Cardiac muscle cell (in vitro differentiated cells and primary cell): ENCODE measurements at regions not wholly inside any gene's neighbourhood (a gene's known extent, or its start where the extent isn't known, plus 50 kb on each side); places are given as distances from the start of the nearest gene placed in this dataset.
"Not testable (repeated sequence)": the region's sequence is repeated elsewhere in the genome, so short reads cannot be mapped to it uniquely, and the experiment has no call there.

ENCODE experiments used
- DNase-seq, 2 donors: peaks; one replicate each; pipeline versions ENCODE4 v3.0.0 to v3.0.0-alpha.2; 2010 to 2017; ENCODE audit warnings: low read depth in 1 of 2, low spot score in 1 of 2
- H3K27ac ChIP-seq: fragments of 200-600 bp; sonication (generic); 2 replicates; pipeline ENCODE4 v1.5.1; 2016
- H3K27me3 ChIP-seq: fragments of 200-600 bp; sonication (generic); 2 replicates; pipeline ENCODE4 v1.6.0; 2016; ENCODE audit warnings: control low read depth
- H3K36me3 ChIP-seq: fragments of 200-600 bp; sonication (generic); 2 replicates; pipeline ENCODE4 v1.5.1; 2016; ENCODE audit warnings: control low read depth
- H3K4me1 ChIP-seq: fragments of 200-600 bp; sonication (generic); 2 replicates; pipeline ENCODE4 v1.8.1; 2017; ENCODE audit warnings: low read depth, mild to moderate bottlenecking, mixed run types
- H3K4me3 ChIP-seq: fragments of 200-600 bp; sonication (generic); 2 replicates; pipeline ENCODE4 v1.5.1; 2016; ENCODE audit warnings: mild to moderate bottlenecking
- H3K9me3 ChIP-seq: fragments of 200-600 bp; sonication (generic); 2 replicates; pipeline ENCODE4 v1.5.1; 2017; ENCODE audit warnings: low read depth, mild to moderate bottlenecking, control low read depth
- CTCF ChIP-seq: IDR thresholded peaks from 2 replicates; pipeline ENCODE4 v1.5.1; 2012; ENCODE audit warnings: low read depth, mild to moderate bottlenecking, low read length

- H3K27ac ChIP-seq: no peak overlapping the region
- no peaks in the 10 kb centered on the region for H3K27me3 ChIP-seq
- no peak overlapping the region for H3K4me3 ChIP-seq
- no peaks in the 10 kb centered on the region for H3K36me3 ChIP-seq
- H3K9me3 ChIP-seq: no peaks in the 10 kb centered on the region
- H3K4me1 ChIP-seq: no peaks in the 10 kb centered on the region
- no peak for DNase-seq
- no peak for TF ChIP-seq CTCF
Measured at GRCh38 chr5:12557012-12557411, 652.8 kb upstream of the CTNND2 start.

GRCh38 chr5:12526113-12526512, 621.9 kb upstream of the CTNND2 start:
- TF ChIP-seq CTCF: no peak
- no peaks in the 10 kb centered on the region for H3K4me1 ChIP-seq
- no peaks in the 10 kb centered on the region for H3K27me3 ChIP-seq
- no peak overlapping the region for H3K27ac ChIP-seq
- no peak for DNase-seq
- H3K36me3 ChIP-seq: no peaks in the 10 kb centered on the region
- no peaks in the 10 kb centered on the region for H3K9me3 ChIP-seq
- H3K4me3 ChIP-seq: no peak overlapping the region

GRCh38 chr5:12522116-12522515, 617.9 kb upstream of the CTNND2 start:
- TF ChIP-seq CTCF: no peak
- Histone ChIP-seq H3K4me3 (no peak overlapping the region), H3K27me3 (no peaks in the 10 kb centered on the region), H3K36me3 (no peaks in the 10 kb centered on the region), H3K9me3 (no peaks in the 10 kb centered on the region), H3K27ac (no peak overlapping the region), H3K4me1 (no peaks in the 10 kb centered on the region)
- no peak for DNase-seq

GRCh38 chr5:12504983-12505382, 600.7 kb upstream of the CTNND2 start:
- not testable (repeated sequence) for H3K4me1 ChIP-seq, H3K27me3 ChIP-seq, H3K4me3 ChIP-seq, DNase-seq, H3K27ac ChIP-seq, H3K9me3 ChIP-seq, H3K36me3 ChIP-seq

GRCh38 chr5:12488161-12488560, 583.9 kb upstream of the CTNND2 start:
- no peak for TF ChIP-seq CTCF
- Histone ChIP-seq H3K27me3 (no peaks in the 10 kb centered on the region), H3K4me3 (no peak overlapping the region), H3K9me3 (no peaks in the 10 kb centered on the region), H3K4me1 (no peaks in the 10 kb centered on the region), H3K27ac (no peak overlapping the region), H3K36me3 (no peaks in the 10 kb centered on the region)
- no peak for DNase-seq

GRCh38 chr5:12480487-12480886, 576.2 kb upstream of the CTNND2 start:
- no peaks in the 10 kb centered on the region for H3K9me3 ChIP-seq
- H3K27me3 ChIP-seq: no peaks in the 10 kb centered on the region
- DNase-seq: no peak
- no peaks in the 10 kb centered on the region for H3K4me1 ChIP-seq
- TF ChIP-seq CTCF: no peak
- no peak overlapping the region for H3K4me3 ChIP-seq
- no peak overlapping the region for H3K27ac ChIP-seq
- no peaks in the 10 kb centered on the region for H3K36me3 ChIP-seq
